ENCODE measurements at regions not wholly inside any gene's neighbourhood (a gene's known extent, or its start where the extent isn't known, plus 50 kb on each side); places are given as distances from the start of the nearest gene placed in this dataset.

GRCh38 chr13:85737952-85738351, 61.3 kb downstream of the SLITRK6 start:
- Histone ChIP-seq H3K9me3 (ENCODE audit: insufficient read depth, low read depth) (no peaks in the 10 kb centered on the region), H2AFZ (no peak overlapping the region), H4K20me1 (ENCODE audit: insufficient read depth) (no peaks in the 10 kb centered on the region), H3K27ac (no peak overlapping the region), H3K4me2 (no peak overlapping the region), H3K27me3 (ENCODE audit: insufficient read depth, low read depth) (no peaks in the 10 kb centered on the region), H3K4me1 (replicated peaks; ENCODE audit: insufficient read depth) (no peaks in the 10 kb centered on the region), H3K36me3 (ENCODE audit: low read depth) (no peaks in the 10 kb centered on the region), H3K79me2 (ENCODE audit: low read depth) (no peaks in the 10 kb centered on the region), H3K4me3 (no peak overlapping the region), H3K9me2 (ENCODE audit: insufficient read depth) (no peaks in the 10 kb centered on the region), H3F3A (ENCODE audit: insufficient read depth, low read depth) (no peaks in the 10 kb centered on the region)
- intact Hi-C loops (cut with micrococcal nuclease; ENCODE audit: unreplicated experiment), result no loop called here
- ChIA-PET CTCF (no interaction called here), POLR2A (ENCODE audit: unreplicated experiment) (no interaction called here)
- no peak for DNase-seq
- BruUV-seq (replicated peaks), result no TSS peak
- no peak for TF ChIP-seq EZH2 (IDR thresholded peaks at IDR 0.05; ENCODE audit: low read depth)
- TF ChIP-seq, protein P1, sequence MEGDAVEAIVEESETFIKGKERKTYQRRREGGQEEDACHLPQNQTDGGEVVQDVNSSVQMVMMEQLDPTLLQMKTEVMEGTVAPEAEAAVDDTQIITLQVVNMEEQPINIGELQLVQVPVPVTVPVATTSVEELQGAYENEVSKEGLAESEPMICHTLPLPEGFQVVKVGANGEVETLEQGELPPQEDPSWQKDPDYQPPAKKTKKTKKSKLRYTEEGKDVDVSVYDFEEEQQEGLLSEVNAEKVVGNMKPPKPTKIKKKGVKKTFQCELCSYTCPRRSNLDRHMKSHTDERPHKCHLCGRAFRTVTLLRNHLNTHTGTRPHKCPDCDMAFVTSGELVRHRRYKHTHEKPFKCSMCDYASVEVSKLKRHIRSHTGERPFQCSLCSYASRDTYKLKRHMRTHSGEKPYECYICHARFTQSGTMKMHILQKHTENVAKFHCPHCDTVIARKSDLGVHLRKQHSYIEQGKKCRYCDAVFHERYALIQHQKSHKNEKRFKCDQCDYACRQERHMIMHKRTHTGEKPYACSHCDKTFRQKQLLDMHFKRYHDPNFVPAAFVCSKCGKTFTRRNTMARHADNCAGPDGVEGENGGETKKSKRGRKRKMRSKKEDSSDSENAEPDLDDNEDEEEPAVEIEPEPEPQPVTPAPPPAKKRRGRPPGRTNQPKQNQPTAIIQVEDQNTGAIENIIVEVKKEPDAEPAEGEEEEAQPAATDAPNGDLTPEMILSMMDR (conservative IDR thresholded peaks at IDR 0.05), result no peak

GRCh38 chr13:85729296-85729695, 69.9 kb downstream of the SLITRK6 start:
- Histone ChIP-seq H3K79me2 (ENCODE audit: low read depth) (no peaks in the 10 kb centered on the region), H3K9me2 (ENCODE audit: insufficient read depth) (peaks cover 6% of the 10 kb centered on the region; the same call in 1 of the 2 replicates), H3K4me1 (replicated peaks; ENCODE audit: insufficient read depth) (peaks cover 6% of the 10 kb centered on the region; the same call in 1 of the 2 replicates), H3K27ac (no peak overlapping the region), H3K4me2 (no peak overlapping the region), H2AFZ (no peak overlapping the region), H3K36me3 (ENCODE audit: low read depth) (no peaks in the 10 kb centered on the region), H3F3A (ENCODE audit: insufficient read depth, low read depth) (no peaks in the 10 kb centered on the region), H3K27me3 (ENCODE audit: insufficient read depth, low read depth) (no peaks in the 10 kb centered on the region), H3K4me3 (no peak overlapping the region), H4K20me1 (ENCODE audit: insufficient read depth) (no peaks in the 10 kb centered on the region), H3K9me3 (ENCODE audit: insufficient read depth, low read depth) (no peaks in the 10 kb centered on the region)
- CTCF ChIA-PET, result no interaction called here
- intact Hi-C loops (cut with micrococcal nuclease; ENCODE audit: unreplicated experiment), result no loop called here
- no TSS peak for BruUV-seq (replicated peaks)
- no peak for TF ChIP-seq EZH2 (IDR thresholded peaks at IDR 0.05; ENCODE audit: low read depth)
- TF ChIP-seq, protein P1 (conservative IDR thresholded peaks at IDR 0.05), result no peak
- no peak for DNase-seq
- POLR2A ChIA-PET (ENCODE audit: unreplicated experiment), result no interaction called here

DNA sequence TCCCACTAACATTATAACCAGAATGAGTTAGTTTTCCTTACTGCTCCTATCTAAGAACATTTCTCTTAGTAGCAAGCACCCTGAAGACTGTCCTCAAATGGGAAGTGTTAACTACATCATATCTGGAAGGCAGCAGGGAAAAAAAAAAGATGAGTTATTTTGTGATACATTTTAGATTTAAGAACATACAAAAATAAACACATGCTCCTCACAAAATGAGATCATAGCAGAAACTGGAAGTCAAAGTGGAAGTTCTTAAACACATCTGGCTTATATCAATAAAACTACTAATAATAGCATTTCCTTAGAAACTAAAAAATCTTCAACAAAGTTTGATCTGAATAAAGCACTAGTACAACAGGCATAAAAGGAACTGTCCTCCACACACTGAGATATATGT, 70.4 kb downstream of the SLITRK6 start:
- Histone ChIP-seq H3K27ac (no peak overlapping the region), H3K4me2 (no peak overlapping the region)
- no peak for DNase-seq

More for the DNA sequence above, 70.4 kb downstream of the SLITRK6 start:
- no peaks in the 10 kb centered on the region for H3K36me3 ChIP-seq (ENCODE audit: low read depth)
- BruUV-seq (replicated peaks), result no TSS peak
- H2AFZ ChIP-seq, result no peak overlapping the region
- H3K79me2 ChIP-seq (ENCODE audit: low read depth), result no peaks in the 10 kb centered on the region
- peaks cover 6% of the 10 kb centered on the region; the same call in 1 of the 2 replicates for H3K9me2 ChIP-seq (ENCODE audit: insufficient read depth)
- CTCF ChIA-PET, result no interaction called here
- no peak overlapping the region for H3K4me3 ChIP-seq
- no peaks in the 10 kb centered on the region for H3F3A ChIP-seq (ENCODE audit: insufficient read depth, low read depth)
- TF ChIP-seq, protein P1 (conservative IDR thresholded peaks at IDR 0.05), result no peak
- TF ChIP-seq EZH2 (IDR thresholded peaks at IDR 0.05; ENCODE audit: low read depth), result no peak
- H3K27me3 ChIP-seq (ENCODE audit: insufficient read depth, low read depth), result no peaks in the 10 kb centered on the region
- no peaks in the 10 kb centered on the region for H4K20me1 ChIP-seq (ENCODE audit: insufficient read depth)
- H3K9me3 ChIP-seq (ENCODE audit: insufficient read depth, low read depth), result no peaks in the 10 kb centered on the region
- intact Hi-C loops (cut with micrococcal nuclease; ENCODE audit: unreplicated experiment), result no loop called here
- H3K4me1 ChIP-seq (replicated peaks; ENCODE audit: insufficient read depth), result peaks cover 6% of the 10 kb centered on the region; the same call in 1 of the 2 replicates
- POLR2A ChIA-PET (ENCODE audit: unreplicated experiment), result no interaction called here

All from PC-9 (cell line).